ENCODE measurements at regions not wholly inside any gene's neighbourhood (a gene's known extent, or its start where the extent isn't known, plus 50 kb on each side); places are given as distances from the start of the nearest gene placed in this dataset.
"Not testable (repeated sequence)": the region's sequence is repeated elsewhere in the genome, so short reads cannot be mapped to it uniquely, and the experiment has no call there.

GRCh38 chrY:11085801-11086200 is 1558.1 kb downstream of the TSPY10 start:
- H3K9me3 Mint-ChIP-seq; H3K36me3 Mint-ChIP-seq (ENCODE audit: low read depth); H3K27ac Mint-ChIP-seq; H3K27me3 Mint-ChIP-seq; CTCF ChIA-PET; POLR2A ChIA-PET; H3K4me3 Mint-ChIP-seq; H3K4me1 Mint-ChIP-seq; DNase-seq: not testable (repeated sequence)

GRCh38 chrY:11097498-11097897 is 1569.8 kb downstream of the TSPY10 start:
- H3K27ac Mint-ChIP-seq; POLR2A ChIA-PET; CTCF ChIA-PET; H3K9me3 Mint-ChIP-seq; DNase-seq; H3K4me3 Mint-ChIP-seq; H3K36me3 Mint-ChIP-seq (ENCODE audit: low read depth); H3K27me3 Mint-ChIP-seq; H3K4me1 Mint-ChIP-seq: not testable (repeated sequence)

- POLR2A ChIA-PET; H3K27me3 Mint-ChIP-seq; H3K4me1 Mint-ChIP-seq; CTCF ChIA-PET; H3K4me3 Mint-ChIP-seq; DNase-seq; H3K36me3 Mint-ChIP-seq (ENCODE audit: low read depth); H3K9me3 Mint-ChIP-seq; H3K27ac Mint-ChIP-seq: not testable (repeated sequence)
These were observed 1570.7 kb downstream of the TSPY10 start for GRCh38 chrY:11098419-11098818.

DNA sequence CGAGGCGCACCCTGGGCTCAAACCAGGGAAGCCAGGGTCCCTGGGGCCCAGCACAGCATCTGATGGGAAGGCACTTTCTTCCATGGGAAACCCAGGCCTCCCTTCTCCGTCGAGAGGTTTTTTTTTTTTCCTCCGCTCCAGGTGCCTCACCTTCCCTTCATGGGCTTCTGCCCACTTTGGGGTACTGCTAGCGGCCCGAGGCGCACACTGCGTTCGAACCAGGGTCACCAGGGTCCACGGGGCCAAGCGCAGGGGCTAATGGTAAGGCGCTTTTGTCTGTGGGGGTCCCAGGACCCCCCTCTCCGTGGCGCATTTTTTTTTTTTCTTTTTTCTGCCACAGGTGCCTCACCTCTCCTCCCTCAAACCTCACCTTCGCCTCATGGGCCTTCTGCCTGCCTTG is 1571.3 kb downstream of the TSPY10 start:
- Mint-ChIP-seq H3K9me3 (no peaks in the 10 kb centered on the region), H3K4me3 (no peak overlapping the region), H3K27me3 (no peaks in the 10 kb centered on the region), H3K27ac (no peak overlapping the region), H3K4me1 (no peaks in the 10 kb centered on the region), H3K36me3 (ENCODE audit: low read depth) (no peaks in the 10 kb centered on the region)
- no peak for DNase-seq
- POLR2A ChIA-PET, result no interaction called here
- CTCF ChIA-PET, result no interaction called here

GRCh38 chrY:11100472-11100871 is 1572.8 kb downstream of the TSPY10 start:
- H3K27me3 Mint-ChIP-seq; H3K4me1 Mint-ChIP-seq; H3K4me3 Mint-ChIP-seq; H3K9me3 Mint-ChIP-seq; CTCF ChIA-PET; H3K27ac Mint-ChIP-seq; H3K36me3 Mint-ChIP-seq (ENCODE audit: low read depth); DNase-seq; POLR2A ChIA-PET: not testable (repeated sequence)

- H3K36me3 Mint-ChIP-seq (ENCODE audit: low read depth); H3K9me3 Mint-ChIP-seq; H3K4me1 Mint-ChIP-seq; POLR2A ChIA-PET; H3K27ac Mint-ChIP-seq; H3K4me3 Mint-ChIP-seq; CTCF ChIA-PET; H3K27me3 Mint-ChIP-seq; DNase-seq: not testable (repeated sequence)
These were observed 1575.3 kb downstream of the TSPY10 start for GRCh38 chrY:11102987-11103386.

GRCh38 chrY:11107127-11107918 is 1579.6 kb downstream of the TSPY10 start:
- H3K27ac Mint-ChIP-seq; CTCF ChIA-PET; H3K4me1 Mint-ChIP-seq; DNase-seq; H3K27me3 Mint-ChIP-seq; POLR2A ChIA-PET; H3K4me3 Mint-ChIP-seq; H3K9me3 Mint-ChIP-seq; H3K36me3 Mint-ChIP-seq (ENCODE audit: low read depth): not testable (repeated sequence)

- POLR2A ChIA-PET; H3K9me3 Mint-ChIP-seq; H3K4me1 Mint-ChIP-seq; CTCF ChIA-PET; H3K27me3 Mint-ChIP-seq; H3K36me3 Mint-ChIP-seq (ENCODE audit: low read depth); H3K27ac Mint-ChIP-seq; DNase-seq; H3K4me3 Mint-ChIP-seq: not testable (repeated sequence)
These were observed 1549.3 kb upstream of the USP9Y start for GRCh38 chrY:11151724-11152123.

DNA sequence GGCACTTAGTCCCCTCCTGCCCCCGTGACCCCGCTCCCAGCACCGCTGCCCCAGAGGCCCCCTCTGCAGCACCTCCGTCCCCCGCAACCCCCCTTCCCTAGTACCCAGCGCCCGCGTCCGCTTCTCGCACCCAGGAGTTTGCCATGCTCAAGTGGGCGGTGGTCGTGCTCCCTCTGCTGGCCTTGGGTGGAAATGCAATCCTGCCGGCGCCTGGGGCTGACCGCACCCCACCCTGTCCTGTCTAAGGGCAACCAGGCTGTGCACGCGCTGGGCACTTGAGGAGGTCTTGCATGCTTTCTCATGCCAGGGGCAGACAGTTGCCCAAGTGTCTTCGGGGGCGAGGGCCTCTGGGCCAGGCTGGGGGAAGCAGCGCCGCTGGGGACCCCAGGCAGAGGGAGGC is 1544.9 kb upstream of the USP9Y start:
- H3K27me3 Mint-ChIP-seq; POLR2A ChIA-PET; H3K9me3 Mint-ChIP-seq; H3K36me3 Mint-ChIP-seq (ENCODE audit: low read depth); H3K4me1 Mint-ChIP-seq; H3K4me3 Mint-ChIP-seq; DNase-seq; CTCF ChIA-PET; H3K27ac Mint-ChIP-seq: not testable (repeated sequence)

GRCh38 chrY:11156846-11157245 is 1544.2 kb upstream of the USP9Y start:
- H3K27ac Mint-ChIP-seq, POLR2A ChIA-PET: not testable (repeated sequence)

GRCh38 chrY:11177033-11177432 is 1524.0 kb upstream of the USP9Y start:
- H3K36me3 Mint-ChIP-seq (ENCODE audit: low read depth), result not testable (repeated sequence)

More at GRCh38 chrY:11156846-11157245, 1544.2 kb upstream of the USP9Y start:
- H3K4me1 Mint-ChIP-seq; H3K9me3 Mint-ChIP-seq; H3K4me3 Mint-ChIP-seq; CTCF ChIA-PET; H3K36me3 Mint-ChIP-seq (ENCODE audit: low read depth); DNase-seq; H3K27me3 Mint-ChIP-seq: not testable (repeated sequence)

DNA sequence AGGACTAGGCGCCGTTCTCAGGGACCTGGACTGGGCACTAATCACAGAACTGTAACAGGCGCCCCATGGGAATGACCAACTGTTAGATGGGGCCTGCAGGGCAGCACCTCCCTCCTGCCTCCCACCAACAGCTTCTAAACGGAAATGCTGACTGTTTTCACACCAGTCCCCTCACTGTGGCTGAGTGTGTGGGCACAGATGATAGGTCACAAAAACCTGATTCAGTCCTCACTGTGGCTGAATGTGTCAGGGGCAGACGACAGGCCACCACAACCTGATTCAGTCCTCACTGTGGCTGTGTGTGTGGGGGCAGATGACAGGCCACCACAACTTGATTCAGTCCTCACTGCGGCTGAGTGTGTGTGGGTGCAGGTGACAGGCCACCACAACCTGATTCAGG is 1499.9 kb upstream of the USP9Y start:
- H3K4me1 Mint-ChIP-seq; CTCF ChIA-PET; H3K27me3 Mint-ChIP-seq; POLR2A ChIA-PET; H3K9me3 Mint-ChIP-seq; H3K36me3 Mint-ChIP-seq (ENCODE audit: low read depth); DNase-seq; H3K4me3 Mint-ChIP-seq; H3K27ac Mint-ChIP-seq: not testable (repeated sequence)

More at GRCh38 chrY:11177033-11177432, 1524.0 kb upstream of the USP9Y start:
- POLR2A ChIA-PET, CTCF ChIA-PET, H3K4me3 Mint-ChIP-seq, H3K9me3 Mint-ChIP-seq, H3K27me3 Mint-ChIP-seq, DNase-seq, H3K4me1 Mint-ChIP-seq, H3K27ac Mint-ChIP-seq: not testable (repeated sequence)

- CTCF ChIA-PET, result not testable (repeated sequence)
These were observed 1486.2 kb upstream of the USP9Y start for GRCh38 chrY:11214851-11215250.

More at GRCh38 chrY:11214851-11215250, 1486.2 kb upstream of the USP9Y start:
- POLR2A ChIA-PET; H3K9me3 Mint-ChIP-seq; H3K27me3 Mint-ChIP-seq; H3K27ac Mint-ChIP-seq; H3K36me3 Mint-ChIP-seq (ENCODE audit: low read depth); H3K4me1 Mint-ChIP-seq: not testable (repeated sequence)
- H3K4me3 Mint-ChIP-seq, result peak overlapping the region; percentile 68
- DNase-seq, result peak; percentile 5

All from activated CD4-positive, alpha-beta T cell treated with anti-CD3 and anti-CD28 coated beads, Interleukin-2, amount 10 ng/mL, durations not matched to agents 7 days and 5 days (primary cell).